ENCODE measurements at regions not wholly inside any gene's neighbourhood (a gene's known extent, or its start where the extent isn't known, plus 50 kb on each side); places are given as distances from the start of the nearest gene placed in this dataset.

GRCh38 chr1:170864876-170865538 lies 70.3 kb upstream of the MROH9 start:
- TF ChIP-seq, protein P1, sequence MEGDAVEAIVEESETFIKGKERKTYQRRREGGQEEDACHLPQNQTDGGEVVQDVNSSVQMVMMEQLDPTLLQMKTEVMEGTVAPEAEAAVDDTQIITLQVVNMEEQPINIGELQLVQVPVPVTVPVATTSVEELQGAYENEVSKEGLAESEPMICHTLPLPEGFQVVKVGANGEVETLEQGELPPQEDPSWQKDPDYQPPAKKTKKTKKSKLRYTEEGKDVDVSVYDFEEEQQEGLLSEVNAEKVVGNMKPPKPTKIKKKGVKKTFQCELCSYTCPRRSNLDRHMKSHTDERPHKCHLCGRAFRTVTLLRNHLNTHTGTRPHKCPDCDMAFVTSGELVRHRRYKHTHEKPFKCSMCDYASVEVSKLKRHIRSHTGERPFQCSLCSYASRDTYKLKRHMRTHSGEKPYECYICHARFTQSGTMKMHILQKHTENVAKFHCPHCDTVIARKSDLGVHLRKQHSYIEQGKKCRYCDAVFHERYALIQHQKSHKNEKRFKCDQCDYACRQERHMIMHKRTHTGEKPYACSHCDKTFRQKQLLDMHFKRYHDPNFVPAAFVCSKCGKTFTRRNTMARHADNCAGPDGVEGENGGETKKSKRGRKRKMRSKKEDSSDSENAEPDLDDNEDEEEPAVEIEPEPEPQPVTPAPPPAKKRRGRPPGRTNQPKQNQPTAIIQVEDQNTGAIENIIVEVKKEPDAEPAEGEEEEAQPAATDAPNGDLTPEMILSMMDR (IDR thresholded peaks at IDR 0.05; ENCODE audit: poor library complexity, severe bottlenecking) = no peak
- TF ChIP-seq EZH2 (IDR thresholded peaks at IDR 0.05; ENCODE audit: borderline replicate concordance, insufficient read depth, low read length, poor library complexity, severe bottlenecking) = no peak
- TF ChIP-seq TAF1 (IDR thresholded peaks at IDR 0.05; ENCODE audit: low read depth) = no peak
- no peak for TF ChIP-seq MXI1 (conservative IDR thresholded peaks at IDR 0.05; ENCODE audit: poor library complexity, severe bottlenecking)
- TF ChIP-seq RAD21 (conservative IDR thresholded peaks at IDR 0.05) = no peak
- TF ChIP-seq, protein P2, sequence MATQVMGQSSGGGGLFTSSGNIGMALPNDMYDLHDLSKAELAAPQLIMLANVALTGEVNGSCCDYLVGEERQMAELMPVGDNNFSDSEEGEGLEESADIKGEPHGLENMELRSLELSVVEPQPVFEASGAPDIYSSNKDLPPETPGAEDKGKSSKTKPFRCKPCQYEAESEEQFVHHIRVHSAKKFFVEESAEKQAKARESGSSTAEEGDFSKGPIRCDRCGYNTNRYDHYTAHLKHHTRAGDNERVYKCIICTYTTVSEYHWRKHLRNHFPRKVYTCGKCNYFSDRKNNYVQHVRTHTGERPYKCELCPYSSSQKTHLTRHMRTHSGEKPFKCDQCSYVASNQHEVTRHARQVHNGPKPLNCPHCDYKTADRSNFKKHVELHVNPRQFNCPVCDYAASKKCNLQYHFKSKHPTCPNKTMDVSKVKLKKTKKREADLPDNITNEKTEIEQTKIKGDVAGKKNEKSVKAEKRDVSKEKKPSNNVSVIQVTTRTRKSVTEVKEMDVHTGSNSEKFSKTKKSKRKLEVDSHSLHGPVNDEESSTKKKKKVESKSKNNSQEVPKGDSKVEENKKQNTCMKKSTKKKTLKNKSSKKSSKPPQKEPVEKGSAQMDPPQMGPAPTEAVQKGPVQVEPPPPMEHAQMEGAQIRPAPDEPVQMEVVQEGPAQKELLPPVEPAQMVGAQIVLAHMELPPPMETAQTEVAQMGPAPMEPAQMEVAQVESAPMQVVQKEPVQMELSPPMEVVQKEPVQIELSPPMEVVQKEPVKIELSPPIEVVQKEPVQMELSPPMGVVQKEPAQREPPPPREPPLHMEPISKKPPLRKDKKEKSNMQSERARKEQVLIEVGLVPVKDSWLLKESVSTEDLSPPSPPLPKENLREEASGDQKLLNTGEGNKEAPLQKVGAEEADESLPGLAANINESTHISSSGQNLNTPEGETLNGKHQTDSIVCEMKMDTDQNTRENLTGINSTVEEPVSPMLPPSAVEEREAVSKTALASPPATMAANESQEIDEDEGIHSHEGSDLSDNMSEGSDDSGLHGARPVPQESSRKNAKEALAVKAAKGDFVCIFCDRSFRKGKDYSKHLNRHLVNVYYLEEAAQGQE (IDR thresholded peaks at IDR 0.05; ENCODE audit: borderline replicate concordance) = peak; percentile 63
- TF ChIP-seq EP300 (conservative IDR thresholded peaks at IDR 0.05; ENCODE audit: poor library complexity, severe bottlenecking) = peak; percentile 85
- peak; percentile 95 for TF ChIP-seq POLR2AphosphoS5 (IDR thresholded peaks at IDR 0.05)

Measured in neural cell (in vitro differentiated cells).